IPS-18a (cell line): ENCODE measurements at regions not wholly inside any gene's neighbourhood (a gene's known extent, or its start where the extent isn't known, plus 50 kb on each side); places are given as distances from the start of the nearest gene placed in this dataset.

Experiments used
- H3K27ac ChIP-seq: one replicate; pipeline ENCODE4 v1.5.1; 2013; ENCODE audit warnings: low read length
- H3K27me3 ChIP-seq: one replicate; pipeline ENCODE4 v1.6.1; 2013; ENCODE audit warnings: mild to moderate bottlenecking, low read length; ENCODE audit not compliant: control insufficient read depth, insufficient read depth
- H3K36me3 ChIP-seq: one replicate; pipeline ENCODE4 v1.6.1; 2013; ENCODE audit warnings: low read depth, low read length; ENCODE audit not compliant: control insufficient read depth
- H3K4me1 ChIP-seq: one replicate; pipeline ENCODE4 v1.6.1; 2013; ENCODE audit warnings: low read depth, low read length; ENCODE audit not compliant: control insufficient read depth
- H3K4me3 ChIP-seq: one replicate; pipeline ENCODE4 v1.5.1; 2013; ENCODE audit warnings: low read length
- H3K9ac ChIP-seq: one replicate; pipeline ENCODE4 v1.6.1; 2013; ENCODE audit warnings: mild to moderate bottlenecking, low read length, moderate library complexity
- H3K9me3 ChIP-seq: one replicate; pipeline ENCODE4 v1.6.1; 2013; ENCODE audit warnings: low read depth, low read length; ENCODE audit not compliant: control insufficient read depth

GRCh38 chr6:15793826-15794225 is 131.0 kb upstream of the DTNBP1 start:
- no peak overlapping the region for H3K9ac ChIP-seq
- no peaks in the 10 kb centered on the region for H3K4me1 ChIP-seq
- no peaks in the 10 kb centered on the region for H3K27me3 ChIP-seq
- H3K27ac ChIP-seq = no peak overlapping the region
- no peaks in the 10 kb centered on the region for H3K36me3 ChIP-seq
- H3K4me3 ChIP-seq = no peak overlapping the region
- peaks cover 5% of the 10 kb centered on the region for H3K9me3 ChIP-seq

GRCh38 chr6:15793288-15793687 is 130.5 kb upstream of the DTNBP1 start:
- H3K4me1 ChIP-seq = no peaks in the 10 kb centered on the region
- H3K9me3 ChIP-seq = peaks cover 2% of the 10 kb centered on the region
- H3K27me3 ChIP-seq = no peaks in the 10 kb centered on the region
- H3K27ac ChIP-seq = no peak overlapping the region
- H3K4me3 ChIP-seq = no peak overlapping the region
- no peaks in the 10 kb centered on the region for H3K36me3 ChIP-seq
- H3K9ac ChIP-seq = no peak overlapping the region

- Histone ChIP-seq H3K4me3 (no peak overlapping the region), H3K4me1 (no peaks in the 10 kb centered on the region), H3K36me3 (no peaks in the 10 kb centered on the region), H3K9ac (no peak overlapping the region), H3K27ac (no peak overlapping the region), H3K27me3 (no peaks in the 10 kb centered on the region), H3K9me3 (no peaks in the 10 kb centered on the region)
Observed at GRCh38 chr6:15792842-15793241, 130.0 kb upstream of the DTNBP1 start.

GRCh38 chr6:15791448-15792181 is 128.8 kb upstream of the DTNBP1 start:
- no peak overlapping the region for H3K9ac ChIP-seq
- H3K27ac ChIP-seq = no peak overlapping the region
- no peaks in the 10 kb centered on the region for H3K4me1 ChIP-seq
- H3K9me3 ChIP-seq = no peaks in the 10 kb centered on the region
- H3K27me3 ChIP-seq = no peaks in the 10 kb centered on the region
- no peaks in the 10 kb centered on the region for H3K36me3 ChIP-seq
- H3K4me3 ChIP-seq = no peak overlapping the region

GRCh38 chr6:15790116-15790515 is 127.3 kb upstream of the DTNBP1 start:
- H3K4me3 ChIP-seq = no peak overlapping the region
- no peak overlapping the region for H3K27ac ChIP-seq
- no peaks in the 10 kb centered on the region for H3K27me3 ChIP-seq
- no peaks in the 10 kb centered on the region for H3K4me1 ChIP-seq
- H3K9ac ChIP-seq = no peak overlapping the region
- no peaks in the 10 kb centered on the region for H3K9me3 ChIP-seq
- no peaks in the 10 kb centered on the region for H3K36me3 ChIP-seq

- Histone ChIP-seq H3K9me3 (no peaks in the 10 kb centered on the region), H3K4me1 (no peaks in the 10 kb centered on the region), H3K27ac (no peak overlapping the region), H3K9ac (no peak overlapping the region), H3K27me3 (no peaks in the 10 kb centered on the region), H3K4me3 (no peak overlapping the region), H3K36me3 (no peaks in the 10 kb centered on the region)
Observed at GRCh38 chr6:15786846-15787245, 124.0 kb upstream of the DTNBP1 start.

- Histone ChIP-seq H3K36me3 (no peaks in the 10 kb centered on the region), H3K9me3 (no peaks in the 10 kb centered on the region), H3K27ac (no peak overlapping the region), H3K27me3 (no peaks in the 10 kb centered on the region), H3K4me3 (no peak overlapping the region), H3K4me1 (no peaks in the 10 kb centered on the region), H3K9ac (no peak overlapping the region)
Observed at GRCh38 chr6:15783484-15783883, 120.7 kb upstream of the DTNBP1 start.

- H3K4me3 ChIP-seq = no peak overlapping the region
- peaks cover 2% of the 10 kb centered on the region for H3K4me1 ChIP-seq
- H3K27me3 ChIP-seq = no peaks in the 10 kb centered on the region
- no peaks in the 10 kb centered on the region for H3K9me3 ChIP-seq
- H3K36me3 ChIP-seq = no peaks in the 10 kb centered on the region
- no peak overlapping the region for H3K27ac ChIP-seq
- H3K9ac ChIP-seq = no peak overlapping the region
Observed at GRCh38 chr6:15781890-15782289, 119.1 kb upstream of the DTNBP1 start.

GRCh38 chr6:15781333-15781732 is 118.5 kb upstream of the DTNBP1 start:
- H3K27me3 ChIP-seq = no peaks in the 10 kb centered on the region
- H3K9me3 ChIP-seq = no peaks in the 10 kb centered on the region
- no peak overlapping the region for H3K9ac ChIP-seq
- no peak overlapping the region for H3K4me3 ChIP-seq
- no peak overlapping the region for H3K27ac ChIP-seq
- H3K36me3 ChIP-seq = no peaks in the 10 kb centered on the region
- peaks cover 2% of the 10 kb centered on the region for H3K4me1 ChIP-seq

- no peaks in the 10 kb centered on the region for H3K9me3 ChIP-seq
- H3K4me3 ChIP-seq = no peak overlapping the region
- no peaks in the 10 kb centered on the region for H3K27me3 ChIP-seq
- H3K27ac ChIP-seq = no peak overlapping the region
- H3K9ac ChIP-seq = no peak overlapping the region
- no peaks in the 10 kb centered on the region for H3K36me3 ChIP-seq
- H3K4me1 ChIP-seq = peaks cover 2% of the 10 kb centered on the region
Observed at GRCh38 chr6:15780437-15780836, 117.6 kb upstream of the DTNBP1 start.

GRCh38 chr6:15779726-15780125 is 116.9 kb upstream of the DTNBP1 start:
- Histone ChIP-seq H3K27me3 (no peaks in the 10 kb centered on the region), H3K9ac (no peak overlapping the region), H3K4me3 (no peak overlapping the region), H3K27ac (no peak overlapping the region), H3K4me1 (peaks cover 2% of the 10 kb centered on the region), H3K36me3 (no peaks in the 10 kb centered on the region), H3K9me3 (no peaks in the 10 kb centered on the region)

GRCh38 chr6:15776458-15776980 is 113.7 kb upstream of the DTNBP1 start:
- no peaks in the 10 kb centered on the region for H3K27me3 ChIP-seq
- peaks cover 2% of the 10 kb centered on the region for H3K4me1 ChIP-seq
- H3K4me3 ChIP-seq = no peak overlapping the region
- H3K9me3 ChIP-seq = no peaks in the 10 kb centered on the region
- no peak overlapping the region for H3K9ac ChIP-seq
- H3K36me3 ChIP-seq = no peaks in the 10 kb centered on the region
- H3K27ac ChIP-seq = no peak overlapping the region
